Karpas-422 (cell line): ENCODE measurements at regions not wholly inside any gene's neighbourhood (a gene's known extent, or its start where the extent isn't known, plus 50 kb on each side); places are given as distances from the start of the nearest gene placed in this dataset.
"Not testable (repeated sequence)": the region's sequence is repeated elsewhere in the genome, so short reads cannot be mapped to it uniquely, and the experiment has no call there.

Source experiments
- DNase-seq: peaks from one replicate; pipeline ENCODE4 v3.0.0-alpha.2; 2015
- H2AFZ ChIP-seq: fragments of 200-600 bp; sonication (generic); 2 replicates; pipeline ENCODE4 v1.6.1; 2014; ENCODE audit warnings: antibody characterized with exemption, low read length, mixed read lengths
- H3K27ac ChIP-seq: fragments of 200-600 bp; sonication (generic); 2 replicates; pipeline ENCODE4 v1.5.1; 2014; ENCODE audit warnings: mild to moderate bottlenecking, low read length, moderate library complexity
- H3K27me3 ChIP-seq: fragments of 200-600 bp; sonication (generic); 2 replicates; pipeline ENCODE4 v1.6.1; 2014; ENCODE audit warnings: low read length, mixed read lengths
- H3K36me3 ChIP-seq: fragments of 200-600 bp; sonication (generic); 2 replicates; pipeline ENCODE4 v1.6.1; 2014; ENCODE audit warnings: low read length, mixed read lengths; ENCODE audit not compliant: insufficient read depth
- H3K4me1 ChIP-seq: fragments of 200-600 bp; sonication (generic); 2 replicates; pipeline ENCODE4 v1.6.1; 2014; ENCODE audit warnings: mild to moderate bottlenecking, low read length, mixed read lengths
- H3K4me2 ChIP-seq: fragments of 200-600 bp; sonication (generic); 2 replicates; pipeline ENCODE4 v1.6.1; 2014; ENCODE audit warnings: low read length, low read depth, mild to moderate bottlenecking; ENCODE audit not compliant: poor library complexity, severe bottlenecking
- H3K4me3 ChIP-seq: fragments of 200-600 bp; sonication (generic); 2 replicates; pipeline ENCODE4 v1.5.1; 2014; ENCODE audit warnings: mild to moderate bottlenecking, antibody characterized with exemption, low read length, mixed read lengths
- H3K79me2 ChIP-seq: fragments of 200-600 bp; sonication (generic); 2 replicates; pipeline ENCODE4 v1.6.1; 2014; ENCODE audit warnings: mild to moderate bottlenecking, low read length, mixed read lengths
- H3K9ac ChIP-seq: fragments of 200-600 bp; sonication (generic); 2 replicates; pipeline ENCODE4 v1.6.0; 2014; ENCODE audit warnings: low read length
- H3K9me2 ChIP-seq: fragments of 200-600 bp; sonication (generic), shearing (Covaris generic); replicated peaks from 2 replicates; pipeline ENCODE4 v1.6.0; 2014; ENCODE audit warnings: mild to moderate bottlenecking, low read length, moderate library complexity; ENCODE audit not compliant: insufficient read depth
- H3K9me3 ChIP-seq: fragments of 300-700, 200-600 bp; sonication (generic); 2 replicates; pipeline ENCODE4 v1.6.1; 2014; ENCODE audit warnings: low read length, mixed read lengths
- H4K20me1 ChIP-seq: fragments of 200-600 bp; sonication (generic); 2 replicates; pipeline ENCODE4 v1.6.1; 2014; ENCODE audit warnings: mild to moderate bottlenecking, antibody characterized with exemption, low read length, low read depth; ENCODE audit not compliant: insufficient read depth

DNA sequence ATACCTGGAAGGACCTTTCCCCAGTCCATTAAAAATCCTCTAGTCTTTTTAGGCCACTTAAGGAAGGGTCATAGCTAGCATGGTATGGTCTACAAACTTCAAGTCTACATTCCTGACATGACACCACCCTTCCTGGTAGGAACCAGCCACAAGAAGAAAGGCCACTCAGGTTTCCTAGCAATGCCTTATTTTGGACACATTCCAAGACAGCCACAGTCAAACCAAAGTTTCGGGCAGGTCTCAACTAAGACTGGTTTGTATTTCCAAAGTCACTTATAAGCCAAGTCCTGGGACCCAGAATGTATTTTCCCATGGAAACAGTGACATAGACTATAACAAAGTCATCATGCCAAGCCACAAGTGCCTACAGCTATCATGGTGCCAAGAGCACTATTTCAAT lies 50.6 kb upstream of the SLC44A3 start:
- Histone ChIP-seq H3K4me1 (no peaks in the 10 kb centered on the region), H3K9me3 (no peaks in the 10 kb centered on the region), H3K79me2 (no peaks in the 10 kb centered on the region), H3K27me3 (no peaks in the 10 kb centered on the region), H4K20me1 (no peaks in the 10 kb centered on the region), H3K9me2 (no peaks in the 10 kb centered on the region), H3K4me3 (no peak overlapping the region), H3K27ac (no peak overlapping the region), H3K9ac (no peak overlapping the region), H2AFZ (no peak overlapping the region), H3K36me3 (no peaks in the 10 kb centered on the region), H3K4me2 (no peak overlapping the region)
- no peak for DNase-seq

- Histone ChIP-seq H4K20me1 (no peaks in the 10 kb centered on the region), H3K4me1 (no peaks in the 10 kb centered on the region), H3K79me2 (no peaks in the 10 kb centered on the region), H3K9ac (no peak overlapping the region), H3K9me3 (no peaks in the 10 kb centered on the region), H3K27me3 (no peaks in the 10 kb centered on the region), H3K4me3 (no peak overlapping the region), H3K4me2 (no peak overlapping the region), H3K27ac (no peak overlapping the region), H2AFZ (no peak overlapping the region), H3K36me3 (no peaks in the 10 kb centered on the region), H3K9me2 (no peaks in the 10 kb centered on the region)
- DNase-seq = no peak
These were observed 52.1 kb upstream of the SLC44A3 start for GRCh38 chr1:94768036-94768435.

DNA sequence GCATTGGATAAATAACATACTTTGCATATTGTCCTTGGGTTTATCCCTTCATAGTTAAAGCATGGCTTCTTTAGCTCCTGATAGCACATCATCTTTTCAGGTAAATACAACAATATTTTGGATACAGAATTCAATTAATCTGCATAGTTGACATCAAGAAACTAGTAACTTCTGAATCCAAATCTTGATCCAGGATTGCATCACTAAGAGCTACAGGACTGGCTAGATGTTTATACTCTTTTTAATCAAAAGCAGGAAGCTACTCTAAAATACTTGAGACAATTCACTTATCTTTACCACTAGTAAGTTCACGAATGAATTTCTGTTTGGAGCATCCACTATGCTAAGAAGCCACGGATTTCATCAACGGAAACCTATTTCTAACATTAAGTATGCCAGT lies 54.2 kb upstream of the SLC44A3 start:
- H3K9me2 ChIP-seq = no peaks in the 10 kb centered on the region
- H3K79me2 ChIP-seq = no peaks in the 10 kb centered on the region
- H3K27ac ChIP-seq = no peak overlapping the region
- H3K4me3 ChIP-seq = no peak overlapping the region
- H2AFZ ChIP-seq = no peak overlapping the region
- no peaks in the 10 kb centered on the region for H3K4me1 ChIP-seq
- no peaks in the 10 kb centered on the region for H3K27me3 ChIP-seq
- H4K20me1 ChIP-seq = no peaks in the 10 kb centered on the region
- no peak for DNase-seq
- H3K9ac ChIP-seq = no peak overlapping the region
- H3K9me3 ChIP-seq = no peaks in the 10 kb centered on the region
- H3K4me2 ChIP-seq = no peak overlapping the region
- no peaks in the 10 kb centered on the region for H3K36me3 ChIP-seq

GRCh38 chr1:94759188-94759587 lies 61.0 kb upstream of the SLC44A3 start:
- H3K9me2 ChIP-seq = no peaks in the 10 kb centered on the region
- H3K9me3 ChIP-seq = no peaks in the 10 kb centered on the region
- H3K4me1 ChIP-seq = no peaks in the 10 kb centered on the region
- DNase-seq = no peak
- H3K27me3 ChIP-seq = no peaks in the 10 kb centered on the region
- H3K79me2 ChIP-seq = no peaks in the 10 kb centered on the region
- no peaks in the 10 kb centered on the region for H3K36me3 ChIP-seq
- H3K4me2 ChIP-seq = no peak overlapping the region
- H2AFZ ChIP-seq = no peak overlapping the region
- no peak overlapping the region for H3K4me3 ChIP-seq
- H3K27ac ChIP-seq = no peak overlapping the region
- no peak overlapping the region for H3K9ac ChIP-seq
- H4K20me1 ChIP-seq = no peaks in the 10 kb centered on the region

DNA sequence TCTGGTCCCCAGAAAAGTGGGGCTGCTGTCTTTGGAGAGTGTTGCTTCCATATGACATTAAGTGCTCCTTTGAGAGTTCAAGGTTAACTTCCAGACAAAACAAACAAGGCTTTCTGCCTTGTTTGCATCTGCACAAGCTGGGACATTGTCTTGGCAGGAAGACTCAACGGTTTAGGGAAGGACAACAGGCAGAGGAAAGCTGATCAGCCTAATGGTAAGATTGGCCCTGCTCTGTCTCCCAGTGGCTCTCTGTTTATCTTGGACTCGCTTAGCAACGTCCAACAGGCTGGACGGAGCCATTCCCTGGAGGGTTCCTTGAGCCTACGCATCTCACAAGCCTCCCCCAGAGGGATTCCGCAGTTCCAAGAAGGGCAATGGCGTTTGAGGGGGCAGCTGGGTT lies 62.2 kb upstream of the SLC44A3 start:
- Histone ChIP-seq H3K9me3 (no peaks in the 10 kb centered on the region), H3K4me1 (no peaks in the 10 kb centered on the region), H3K27me3 (no peaks in the 10 kb centered on the region), H3K79me2 (no peaks in the 10 kb centered on the region), H3K27ac (no peak overlapping the region), H3K9ac (no peak overlapping the region), H4K20me1 (no peaks in the 10 kb centered on the region), H3K4me3 (no peak overlapping the region), H3K36me3 (no peaks in the 10 kb centered on the region), H3K9me2 (no peaks in the 10 kb centered on the region), H2AFZ (no peak overlapping the region), H3K4me2 (no peak overlapping the region)
- no peak for DNase-seq

DNA sequence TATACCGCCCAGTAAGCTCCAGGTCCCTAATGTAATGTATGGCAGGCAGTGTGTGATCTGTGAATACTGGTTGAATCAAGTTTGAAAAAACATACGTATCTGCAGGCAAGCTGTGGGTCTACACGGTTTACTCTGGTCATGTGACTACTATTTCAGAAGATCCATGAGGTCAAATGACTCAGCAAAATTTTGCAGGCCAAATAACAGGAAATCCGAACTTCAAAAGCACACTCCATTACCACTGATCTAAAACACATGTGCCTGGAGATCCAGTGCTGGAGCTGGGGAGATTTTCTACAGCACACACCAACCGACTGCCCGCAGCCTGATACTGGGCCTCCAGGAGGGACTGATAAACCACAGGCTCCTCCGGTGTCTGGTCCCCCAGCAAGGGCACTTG lies 64.5 kb upstream of the SLC44A3 start:
- no peaks in the 10 kb centered on the region for H3K27me3 ChIP-seq
- H3K9ac ChIP-seq = no peak overlapping the region
- no peaks in the 10 kb centered on the region for H3K9me3 ChIP-seq
- H3K79me2 ChIP-seq = no peaks in the 10 kb centered on the region
- H2AFZ ChIP-seq = no peak overlapping the region
- no peak for DNase-seq
- H3K4me2 ChIP-seq = no peak overlapping the region
- no peaks in the 10 kb centered on the region for H3K9me2 ChIP-seq
- no peaks in the 10 kb centered on the region for H3K4me1 ChIP-seq
- H4K20me1 ChIP-seq = no peaks in the 10 kb centered on the region
- H3K36me3 ChIP-seq = no peaks in the 10 kb centered on the region
- H3K4me3 ChIP-seq = no peak overlapping the region
- no peak overlapping the region for H3K27ac ChIP-seq

DNA sequence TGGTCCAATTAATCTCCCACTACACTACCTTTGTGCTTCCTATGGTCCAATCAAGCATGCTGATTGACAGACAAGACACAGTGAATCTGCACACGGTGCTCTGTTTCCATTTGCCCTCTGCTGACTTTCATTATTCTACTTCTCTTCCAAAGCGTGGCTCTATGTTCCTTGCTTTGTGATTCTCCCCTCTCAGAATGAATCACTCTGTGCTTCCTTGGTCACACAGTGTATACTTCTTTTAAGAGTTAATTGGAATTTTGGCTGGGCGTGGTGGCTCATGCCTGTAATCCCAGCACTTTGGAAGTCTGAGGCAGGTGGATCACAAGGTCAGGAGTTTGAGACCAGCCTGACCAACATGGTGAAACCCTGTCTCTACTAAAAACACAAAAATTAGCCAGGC lies 65.1 kb upstream of the SLC44A3 start:
- not testable (repeated sequence) for H3K9me2 ChIP-seq, H3K4me1 ChIP-seq, H3K27me3 ChIP-seq, H3K4me3 ChIP-seq, DNase-seq, H4K20me1 ChIP-seq, H3K4me2 ChIP-seq, H2AFZ ChIP-seq, H3K9ac ChIP-seq, H3K9me3 ChIP-seq, H3K36me3 ChIP-seq, H3K27ac ChIP-seq, H3K79me2 ChIP-seq

GRCh38 chr1:94754570-94754969 lies 65.6 kb upstream of the SLC44A3 start:
- no peak overlapping the region for H3K9ac ChIP-seq
- no peaks in the 10 kb centered on the region for H3K36me3 ChIP-seq
- H3K4me3 ChIP-seq = no peak overlapping the region
- no peaks in the 10 kb centered on the region for H3K79me2 ChIP-seq
- H2AFZ ChIP-seq = no peak overlapping the region
- H4K20me1 ChIP-seq = no peaks in the 10 kb centered on the region
- DNase-seq = no peak
- H3K9me3 ChIP-seq = no peaks in the 10 kb centered on the region
- H3K27me3 ChIP-seq = no peaks in the 10 kb centered on the region
- H3K9me2 ChIP-seq = no peaks in the 10 kb centered on the region
- H3K4me1 ChIP-seq = no peaks in the 10 kb centered on the region
- no peak overlapping the region for H3K4me2 ChIP-seq
- no peak overlapping the region for H3K27ac ChIP-seq

DNA sequence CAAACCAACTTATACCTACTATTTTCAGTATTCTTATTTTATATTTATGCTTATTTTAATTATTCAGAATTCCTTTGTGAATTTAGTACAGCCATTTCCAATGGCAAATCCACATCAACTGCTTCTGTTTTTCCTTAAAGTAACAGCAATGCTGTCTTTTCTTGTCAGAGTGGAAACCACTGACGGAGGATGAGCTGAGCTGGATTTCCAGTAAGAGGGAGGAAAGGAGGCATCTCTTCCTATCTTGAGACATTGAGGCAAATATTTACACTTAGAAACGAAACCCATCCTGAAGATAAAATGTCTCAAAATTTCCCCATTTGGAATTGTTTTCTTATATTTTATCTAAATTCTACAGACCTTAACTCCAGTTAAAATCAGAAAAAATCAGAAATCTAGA lies 66.1 kb upstream of the SLC44A3 start:
- Histone ChIP-seq H3K4me1 (no peaks in the 10 kb centered on the region), H4K20me1 (no peaks in the 10 kb centered on the region), H3K9me2 (no peaks in the 10 kb centered on the region), H3K36me3 (no peaks in the 10 kb centered on the region), H3K9me3 (no peaks in the 10 kb centered on the region), H3K4me3 (no peak overlapping the region), H2AFZ (no peak overlapping the region), H3K79me2 (no peaks in the 10 kb centered on the region), H3K27ac (no peak overlapping the region), H3K9ac (no peak overlapping the region), H3K4me2 (no peak overlapping the region), H3K27me3 (no peaks in the 10 kb centered on the region)
- no peak for DNase-seq
